ENCODE measurements at regions not wholly inside any gene's neighbourhood (a gene's known extent, or its start where the extent isn't known, plus 50 kb on each side); places are given as distances from the start of the nearest gene placed in this dataset.

DNA sequence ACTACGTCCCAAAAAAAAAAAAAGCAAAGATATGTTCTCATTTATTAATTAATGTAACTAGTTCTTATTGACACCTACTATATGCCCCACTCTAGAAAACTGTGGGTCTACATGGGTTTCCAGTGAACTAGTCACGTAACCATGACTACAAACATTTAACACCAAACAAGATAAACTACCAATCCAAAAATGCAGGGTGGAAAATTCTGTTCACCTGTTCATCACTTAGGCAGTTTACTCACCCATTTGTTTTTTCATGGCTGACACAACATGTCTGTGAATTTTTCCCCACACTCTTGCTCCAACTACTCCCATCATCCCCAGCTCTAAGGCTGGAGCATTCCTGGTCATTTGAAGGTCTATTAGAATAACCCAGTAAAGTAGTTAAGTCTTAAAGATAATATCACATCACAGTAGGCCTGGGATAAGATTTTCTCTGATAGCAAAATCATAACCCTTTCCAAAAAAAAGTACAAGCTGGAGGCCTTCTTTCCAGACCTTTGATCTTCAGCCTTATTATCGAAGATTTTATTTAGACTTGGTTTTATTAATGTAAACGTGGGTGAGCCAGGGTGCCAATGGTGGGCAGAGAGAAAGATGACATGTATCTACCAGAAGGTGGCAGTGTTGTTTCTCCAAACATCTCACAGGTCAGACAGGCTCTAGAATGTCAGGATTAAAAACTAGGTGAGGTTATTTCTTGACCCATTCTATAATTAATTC lies 61.6 kb upstream of the DAAM1 start:
- no peak overlapping the region for H3K4me3 ChIP-seq (ENCODE audit: low read depth, low read length)

DNA sequence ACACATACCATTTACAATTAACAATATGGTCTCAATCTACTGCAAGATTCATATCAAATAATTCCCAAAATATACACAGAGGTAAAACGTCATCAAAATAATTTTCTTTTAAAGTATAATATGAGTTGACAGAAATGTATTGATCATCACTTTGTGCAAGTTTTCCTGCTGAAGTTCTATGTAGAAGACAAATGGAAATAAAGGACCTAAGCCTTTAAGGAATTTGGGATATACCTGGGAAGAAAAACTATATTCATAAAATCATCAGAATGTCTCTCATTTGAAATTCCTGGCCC lies 61.1 kb upstream of the DAAM1 start:
- no peak overlapping the region for H3K4me3 ChIP-seq (ENCODE audit: low read depth, low read length)
- TF ChIP-seq, protein P1, sequence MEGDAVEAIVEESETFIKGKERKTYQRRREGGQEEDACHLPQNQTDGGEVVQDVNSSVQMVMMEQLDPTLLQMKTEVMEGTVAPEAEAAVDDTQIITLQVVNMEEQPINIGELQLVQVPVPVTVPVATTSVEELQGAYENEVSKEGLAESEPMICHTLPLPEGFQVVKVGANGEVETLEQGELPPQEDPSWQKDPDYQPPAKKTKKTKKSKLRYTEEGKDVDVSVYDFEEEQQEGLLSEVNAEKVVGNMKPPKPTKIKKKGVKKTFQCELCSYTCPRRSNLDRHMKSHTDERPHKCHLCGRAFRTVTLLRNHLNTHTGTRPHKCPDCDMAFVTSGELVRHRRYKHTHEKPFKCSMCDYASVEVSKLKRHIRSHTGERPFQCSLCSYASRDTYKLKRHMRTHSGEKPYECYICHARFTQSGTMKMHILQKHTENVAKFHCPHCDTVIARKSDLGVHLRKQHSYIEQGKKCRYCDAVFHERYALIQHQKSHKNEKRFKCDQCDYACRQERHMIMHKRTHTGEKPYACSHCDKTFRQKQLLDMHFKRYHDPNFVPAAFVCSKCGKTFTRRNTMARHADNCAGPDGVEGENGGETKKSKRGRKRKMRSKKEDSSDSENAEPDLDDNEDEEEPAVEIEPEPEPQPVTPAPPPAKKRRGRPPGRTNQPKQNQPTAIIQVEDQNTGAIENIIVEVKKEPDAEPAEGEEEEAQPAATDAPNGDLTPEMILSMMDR (IDR thresholded peaks at IDR 0.05; ENCODE audit: borderline replicate concordance, insufficient read depth, low read depth, low read length), result no peak

More for the DNA sequence above, 61.6 kb upstream of the DAAM1 start:
- TF ChIP-seq, protein P1 (IDR thresholded peaks at IDR 0.05; ENCODE audit: borderline replicate concordance, insufficient read depth, low read depth, low read length), result peak; percentile 43; the same call in 1 of the 2 replicates

DNA sequence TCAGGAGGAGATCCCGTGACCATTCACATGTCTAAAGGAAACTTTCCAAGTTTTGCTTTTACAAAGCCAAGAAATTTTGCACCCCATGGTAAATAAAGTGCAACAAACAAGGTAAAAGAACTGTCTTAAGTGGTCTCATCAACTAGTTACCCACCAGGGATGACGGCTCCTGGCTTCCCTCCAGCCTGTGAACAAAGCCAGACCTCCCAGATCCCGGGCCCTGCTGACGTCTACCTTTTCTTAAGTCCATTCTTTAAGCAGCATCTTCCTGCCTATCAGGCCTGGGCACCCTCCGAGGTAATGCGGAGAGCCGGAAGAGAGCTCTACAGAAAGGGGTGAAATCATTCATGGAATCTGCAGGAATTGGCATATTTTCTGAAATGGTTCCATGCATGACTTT lies 58.0 kb upstream of the DAAM1 start:
- H3K4me3 ChIP-seq (ENCODE audit: low read depth, low read length), result no peak overlapping the region
- TF ChIP-seq, protein P1 (IDR thresholded peaks at IDR 0.05; ENCODE audit: borderline replicate concordance, insufficient read depth, low read depth, low read length), result no peak

DNA sequence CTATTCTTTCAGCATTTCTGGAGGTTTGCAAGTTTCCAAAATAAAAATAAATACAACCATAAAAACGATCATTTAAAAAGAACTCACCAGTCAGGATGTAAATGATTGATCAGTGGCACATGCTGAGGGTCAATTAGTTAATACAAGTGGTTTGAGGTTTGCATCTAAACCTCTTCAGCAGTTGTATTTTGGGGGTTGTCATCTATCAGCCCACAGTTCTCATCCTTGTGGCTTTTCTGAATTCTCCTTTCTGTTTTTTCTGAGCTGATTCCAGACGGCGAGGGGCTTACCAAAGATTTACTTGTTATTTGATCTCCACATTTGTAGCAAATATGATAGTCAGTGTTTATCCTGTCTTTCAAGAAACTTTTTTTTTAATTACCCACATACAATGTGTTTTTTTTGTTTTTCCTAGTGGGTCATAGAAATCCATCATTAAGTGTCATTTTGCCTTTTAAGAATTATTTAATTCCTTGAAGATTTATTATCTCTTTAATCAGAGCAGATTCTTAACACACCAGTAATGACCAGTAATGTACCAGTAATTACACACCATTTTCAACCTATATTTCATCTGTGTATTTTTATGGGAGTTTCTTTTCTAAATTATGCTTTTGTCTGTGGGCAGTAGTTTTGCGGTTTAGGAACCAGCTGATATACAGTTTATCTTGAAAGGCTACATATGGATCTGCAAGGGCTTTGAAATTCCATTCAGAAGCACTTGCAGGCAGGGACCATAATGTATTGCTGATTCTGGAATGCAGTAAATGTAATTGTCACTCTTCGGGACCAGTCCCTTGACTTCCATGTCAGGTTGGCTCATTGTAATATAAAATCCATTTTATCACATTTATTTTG lies 56.3 kb upstream of the DAAM1 start:
- no peak overlapping the region for H3K4me3 ChIP-seq (ENCODE audit: low read depth, low read length)
- TF ChIP-seq, protein P1 (IDR thresholded peaks at IDR 0.05; ENCODE audit: borderline replicate concordance, insufficient read depth, low read depth, low read length), result no peak

DNA sequence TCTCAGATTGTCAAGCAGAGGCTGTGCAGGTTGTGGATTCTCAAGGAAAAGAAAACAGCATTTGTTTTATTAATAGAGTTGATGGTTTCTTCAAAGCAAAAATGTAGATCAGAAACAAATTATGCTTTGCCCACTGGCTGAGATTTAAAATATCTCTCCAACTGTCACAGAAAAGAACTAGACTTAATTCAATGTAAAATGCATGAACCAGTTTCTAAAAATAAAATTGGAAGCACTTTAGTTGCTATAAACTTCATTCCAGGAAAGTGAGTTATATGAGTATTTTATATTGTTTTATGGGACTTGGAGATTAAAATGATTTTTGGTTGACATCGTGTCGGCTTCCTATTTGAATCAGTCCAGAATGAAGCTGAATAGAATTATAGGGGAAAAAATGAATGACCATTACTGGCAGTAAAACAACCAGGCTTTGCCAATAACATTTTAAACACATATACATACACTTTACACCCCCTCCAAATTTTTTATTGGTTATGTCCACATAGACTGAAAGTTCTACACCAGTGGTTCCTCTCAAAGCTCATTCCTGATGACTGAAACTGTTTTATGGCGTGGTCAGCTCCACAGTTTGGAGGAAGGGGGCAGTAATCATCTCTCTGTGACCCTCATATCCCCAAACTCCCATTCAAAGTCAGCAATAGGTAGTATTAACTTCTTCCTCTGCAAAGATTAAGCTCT lies 55.5 kb upstream of the DAAM1 start:
- H3K4me3 ChIP-seq (ENCODE audit: low read depth, low read length), result no peak overlapping the region
- TF ChIP-seq, protein P1 (IDR thresholded peaks at IDR 0.05; ENCODE audit: borderline replicate concordance, insufficient read depth, low read depth, low read length), result no peak

DNA sequence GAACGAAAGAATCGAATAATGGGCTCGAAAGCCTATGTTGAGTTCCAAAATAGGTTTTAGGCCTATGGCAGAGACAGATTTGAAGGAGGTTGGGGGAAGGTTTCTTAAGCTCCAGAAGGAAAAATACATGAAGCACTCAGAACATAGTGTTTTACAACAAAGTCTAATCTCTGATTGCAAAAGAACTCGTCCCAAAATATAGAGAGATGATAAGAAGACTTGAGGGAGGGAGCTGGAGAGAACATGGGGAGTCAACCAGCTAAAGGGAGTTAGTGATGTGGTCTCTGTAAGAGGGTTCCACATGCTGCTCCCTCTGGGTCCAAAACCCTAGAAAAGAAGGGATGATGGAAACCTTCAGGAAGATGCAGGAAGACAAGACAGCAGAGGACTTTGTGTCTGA lies 54.8 kb upstream of the DAAM1 start:
- TF ChIP-seq, protein P1 (IDR thresholded peaks at IDR 0.05; ENCODE audit: borderline replicate concordance, insufficient read depth, low read depth, low read length), result no peak
- H3K4me3 ChIP-seq (ENCODE audit: low read depth, low read length), result no peak overlapping the region

Measured in GM12875 (cell line).